HG02642 (cell line): ENCODE measurements at regions not wholly inside any gene's neighbourhood (a gene's known extent, or its start where the extent isn't known, plus 50 kb on each side); places are given as distances from the start of the nearest gene placed in this dataset.

ENCODE experiments used
- ATAC-seq: cut with Tn5 transposase; IDR thresholded peaks from one replicate; pipeline ENCODE4 v1.9.1; 2021; ENCODE audit warnings: mild to moderate bottlenecking; ENCODE audit not compliant: unreplicated experiment, poor library complexity

DNA sequence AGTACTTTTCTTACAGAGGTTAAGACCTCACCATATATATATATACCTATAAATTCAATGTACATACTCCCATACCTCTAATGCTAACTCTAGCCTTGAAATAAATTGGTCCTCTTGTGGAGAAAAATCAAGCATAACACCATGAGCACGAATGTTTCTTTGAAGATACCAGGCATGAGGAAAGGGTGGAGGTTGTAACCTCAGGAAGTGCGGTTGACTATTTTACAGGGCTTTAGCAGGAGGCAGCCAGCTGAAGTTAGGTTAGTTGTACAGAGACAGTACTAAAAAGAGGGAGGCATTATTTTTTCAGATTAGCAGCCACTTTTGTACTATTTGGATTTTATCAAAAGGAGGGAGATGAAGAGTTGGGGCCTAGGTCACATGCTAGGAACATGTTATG is 767.0 kb downstream of the OTOL1 start:
- ATAC-seq: no peak

DNA sequence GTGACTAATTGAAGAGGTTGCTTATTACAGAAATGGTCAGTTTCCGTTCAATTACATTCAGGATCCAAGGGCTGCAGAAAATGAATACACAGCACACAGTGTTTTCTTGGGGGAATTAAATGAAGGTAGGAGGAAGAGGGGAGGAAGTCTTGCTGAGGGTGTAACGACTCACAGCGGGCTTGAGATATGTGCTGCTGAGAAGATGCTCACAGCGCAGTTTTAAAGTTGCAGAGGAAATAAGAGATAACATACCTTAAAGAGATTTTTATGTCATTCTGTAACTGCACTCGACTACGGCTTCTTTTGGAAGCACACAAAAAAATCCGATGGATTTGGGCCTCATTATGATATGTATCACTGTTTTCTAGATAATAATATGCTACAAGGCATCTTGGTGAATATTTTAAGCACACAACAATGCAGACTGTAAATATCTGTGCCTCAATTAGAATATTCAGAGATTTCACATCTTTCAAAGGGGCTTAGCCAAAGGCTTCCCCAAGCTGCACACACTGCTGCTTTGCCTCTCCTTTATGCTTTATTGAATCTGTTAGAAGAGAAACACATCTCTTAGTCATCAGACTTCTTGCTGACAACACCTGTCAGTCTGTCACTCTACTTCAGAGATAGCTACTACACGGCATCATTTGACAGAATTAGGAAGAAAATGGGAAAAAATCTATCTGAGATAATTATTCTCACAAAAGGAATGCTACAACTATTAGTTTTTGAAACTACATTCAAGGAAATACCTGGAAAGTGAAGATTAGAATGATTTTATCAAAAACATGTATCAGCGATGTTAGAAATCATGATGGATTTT is 773.2 kb downstream of the OTOL1 start:
- no peak for ATAC-seq

DNA sequence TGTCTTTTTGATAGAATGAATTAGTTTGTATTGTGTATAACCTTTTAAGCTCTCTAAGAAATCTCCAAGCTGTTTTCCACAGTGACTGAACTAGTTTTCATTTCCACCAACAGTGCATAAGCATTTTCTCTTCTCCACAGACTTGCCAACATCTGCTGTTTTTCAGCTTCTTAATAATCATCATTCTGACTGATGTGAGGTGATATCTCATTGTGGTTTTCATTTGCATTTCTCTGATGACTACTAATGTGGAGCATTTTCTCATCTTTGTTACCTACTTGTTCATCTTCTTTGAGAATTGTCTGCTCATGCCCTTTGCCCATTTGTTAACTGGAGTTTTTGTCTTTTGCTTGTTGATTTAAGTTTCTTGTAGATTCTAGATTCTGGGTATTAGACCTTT is 777.5 kb downstream of the OTOL1 start:
- ATAC-seq: no peak

- no peak for ATAC-seq
These were observed 782.2 kb downstream of the OTOL1 start for GRCh38 chr3:162278834-162279233.

DNA sequence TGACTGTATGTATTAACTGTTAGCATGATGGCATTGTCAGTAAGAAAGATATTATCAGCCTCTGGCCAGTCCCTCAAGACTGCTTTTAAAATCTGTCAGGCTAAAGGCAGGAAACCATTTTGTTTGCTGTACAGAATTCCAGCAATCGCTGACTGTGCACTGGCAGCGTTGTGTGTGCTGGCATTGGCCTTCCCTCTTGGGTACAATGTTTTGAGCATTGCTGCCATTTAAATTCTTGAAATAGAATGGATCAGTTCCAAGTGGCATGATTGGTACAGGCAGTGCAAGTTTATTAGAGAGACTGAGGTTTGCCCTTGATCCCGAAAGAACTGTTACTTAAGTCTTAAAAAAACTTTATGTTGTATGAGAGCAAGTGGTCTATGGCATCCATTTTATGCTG is 788.7 kb downstream of the OTOL1 start:
- no peak for ATAC-seq

DNA sequence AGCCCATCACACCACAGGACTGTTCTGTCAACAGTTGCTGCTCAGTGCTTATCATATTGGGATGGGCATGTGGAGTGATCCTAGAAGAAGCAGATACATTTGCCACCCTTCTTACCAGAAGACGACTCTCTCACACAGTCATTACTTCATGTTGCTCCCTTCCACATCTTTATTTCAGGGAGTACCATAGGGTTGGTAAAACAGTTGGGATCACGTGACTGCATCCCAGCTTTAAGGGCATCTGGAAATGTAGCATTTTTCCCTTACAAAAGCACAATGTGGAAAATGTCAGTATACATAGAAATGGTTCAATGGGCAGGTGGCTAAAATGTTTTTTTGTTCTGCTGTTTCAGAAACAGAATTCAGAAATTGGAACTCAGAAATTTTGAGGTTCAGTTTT is 791.0 kb downstream of the OTOL1 start:
- no peak for ATAC-seq

DNA sequence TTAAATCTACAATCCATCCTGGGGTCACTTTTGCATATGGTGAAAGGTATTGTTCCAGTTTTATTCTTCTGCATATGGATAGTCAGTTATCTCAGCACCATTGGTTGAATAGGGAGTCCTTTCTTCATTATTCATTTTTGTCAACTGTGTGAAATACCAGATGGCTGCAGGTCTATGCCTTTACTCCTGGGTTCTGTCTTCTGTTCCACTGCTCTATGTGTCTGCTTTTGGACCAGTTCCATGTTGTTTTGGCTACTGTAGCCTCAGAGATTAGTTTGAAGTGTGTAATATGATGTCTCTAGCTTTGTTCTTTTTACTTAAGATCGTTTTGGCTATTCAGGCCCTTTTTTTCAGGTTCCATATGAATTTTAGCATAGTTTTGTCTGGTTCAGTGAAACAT is 795.8 kb downstream of the OTOL1 start:
- no peak for ATAC-seq

DNA sequence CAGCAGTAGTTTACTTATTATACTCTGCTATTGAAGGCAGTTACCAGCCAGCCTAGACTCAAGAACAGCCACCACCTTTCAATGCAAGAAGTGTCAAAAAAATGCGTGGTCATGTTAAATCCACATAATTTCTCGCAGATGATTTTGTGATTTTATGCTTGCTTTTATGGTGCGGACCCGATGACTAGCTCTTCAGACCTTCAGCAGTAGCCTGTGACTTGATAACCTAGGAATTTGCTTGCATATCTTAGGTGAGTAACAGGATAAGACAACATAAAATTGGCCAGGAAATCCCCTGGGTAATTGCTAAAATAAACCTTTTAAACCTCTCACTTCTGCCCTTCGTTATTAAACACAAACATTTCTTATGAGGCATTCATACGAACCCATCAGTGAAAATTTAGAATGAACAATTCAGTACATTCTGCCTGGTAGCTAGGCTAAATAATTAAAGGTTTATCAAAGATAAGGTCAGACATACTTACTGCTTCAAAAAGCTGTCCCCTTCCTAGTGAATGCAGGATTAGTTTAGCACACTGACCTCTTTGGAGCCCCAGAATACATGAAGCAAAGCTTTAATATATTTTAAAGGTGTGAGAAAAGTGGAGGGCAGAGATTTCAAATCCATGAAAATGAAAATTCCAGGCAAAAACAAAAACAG is 798.8 kb downstream of the OTOL1 start:
- no peak for ATAC-seq

GRCh38 chr3:162302983-162303624 is 806.5 kb downstream of the OTOL1 start:
- ATAC-seq: no peak

DNA sequence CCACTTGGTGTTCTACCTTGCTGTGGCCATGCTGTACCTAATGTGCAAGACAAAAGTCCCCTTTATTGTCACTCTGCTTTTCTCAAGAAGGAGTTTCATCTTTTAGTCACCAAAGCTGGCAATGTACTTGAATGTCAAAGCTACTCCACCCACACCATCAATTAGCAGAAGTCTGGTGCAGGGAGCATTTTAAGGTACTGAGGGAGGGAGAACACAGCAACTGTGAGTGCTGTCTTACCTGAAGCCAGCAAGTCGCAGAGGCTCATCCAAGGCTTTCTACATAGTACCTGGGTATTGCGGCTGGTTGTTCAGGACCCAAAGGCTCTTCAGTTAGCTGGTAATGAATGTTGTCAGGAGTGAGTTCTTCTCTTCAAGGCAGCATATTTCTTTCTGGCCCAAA is 820.4 kb downstream of the OTOL1 start:
- ATAC-seq: no peak

GRCh38 chr3:162328649-162329048 is 832.0 kb downstream of the OTOL1 start:
- no peak for ATAC-seq

DNA sequence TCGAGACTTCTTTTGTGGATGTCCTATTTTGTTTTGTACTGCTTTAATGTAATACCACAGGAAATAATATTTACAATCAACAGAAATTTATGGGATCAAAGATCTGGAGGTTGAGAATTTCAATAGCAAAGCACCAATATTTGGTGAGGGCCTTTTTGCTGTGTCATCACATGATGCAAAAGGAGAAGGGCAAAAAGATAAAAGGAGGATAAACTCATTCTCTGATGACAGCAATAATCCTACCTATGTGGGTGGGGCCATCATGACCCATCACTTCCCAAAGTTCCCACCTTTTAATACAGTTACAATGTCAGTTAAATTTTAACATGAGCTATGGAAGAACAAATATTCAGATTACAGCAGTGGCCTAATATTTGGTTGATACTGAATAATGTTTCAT is 832.9 kb downstream of the OTOL1 start:
- no peak for ATAC-seq

DNA sequence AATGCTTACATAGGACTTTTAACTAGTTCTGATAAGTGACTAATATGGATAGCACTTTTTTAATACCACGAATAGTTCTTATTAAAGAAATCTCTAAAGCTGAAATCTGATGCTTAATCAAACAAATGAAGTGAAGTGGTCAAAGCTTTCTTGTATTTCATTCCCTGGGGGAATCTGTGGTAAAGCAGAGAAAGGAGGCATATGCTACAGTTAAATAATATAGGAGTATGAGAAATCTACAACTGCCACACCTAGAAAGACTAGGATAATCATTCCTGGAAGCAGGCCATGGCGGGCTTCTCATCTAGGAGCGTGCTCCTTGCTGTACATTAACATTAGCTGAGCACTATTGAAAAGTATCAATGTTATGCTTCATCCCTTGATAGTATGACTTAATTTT is 835.7 kb downstream of the OTOL1 start:
- ATAC-seq: no peak

DNA sequence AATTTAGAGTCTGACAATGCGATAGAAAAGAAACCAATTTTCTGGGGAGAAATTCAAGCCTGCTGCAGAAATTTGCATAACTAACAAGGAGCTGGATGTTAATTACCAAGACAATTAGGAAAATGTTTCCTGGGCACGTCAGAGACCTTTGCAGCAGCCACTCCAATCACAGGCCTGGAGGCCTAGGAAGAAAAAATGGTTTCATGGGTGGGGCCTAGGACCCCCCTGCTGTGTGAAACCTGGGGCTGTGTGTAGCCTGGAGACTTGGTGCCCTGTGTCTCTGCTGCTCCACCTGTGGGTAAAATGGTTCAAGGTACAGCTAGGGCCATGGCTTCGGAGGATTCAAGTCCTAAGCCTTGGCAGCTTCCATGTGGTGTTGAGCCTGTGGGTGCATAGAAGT is 837.9 kb downstream of the OTOL1 start:
- ATAC-seq: no peak

DNA sequence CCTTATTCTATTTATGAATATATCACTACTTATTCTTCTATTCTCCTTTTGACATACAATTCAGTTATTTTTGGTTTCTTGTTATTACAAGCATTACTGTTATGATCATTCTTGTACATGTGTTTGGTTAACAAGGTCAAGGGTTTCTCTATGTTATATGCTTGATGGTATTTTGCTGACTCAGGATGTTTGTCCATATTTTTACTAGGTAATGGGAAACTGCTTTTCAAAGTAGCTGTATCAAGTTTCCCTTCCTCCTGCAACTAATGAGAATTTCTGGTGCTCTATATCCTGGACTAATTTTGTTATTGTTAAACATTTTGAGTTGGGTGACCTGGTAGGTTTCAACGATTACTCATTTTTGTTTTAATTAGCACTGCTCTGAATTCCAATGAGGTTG is 841.0 kb downstream of the OTOL1 start:
- ATAC-seq: no peak

DNA sequence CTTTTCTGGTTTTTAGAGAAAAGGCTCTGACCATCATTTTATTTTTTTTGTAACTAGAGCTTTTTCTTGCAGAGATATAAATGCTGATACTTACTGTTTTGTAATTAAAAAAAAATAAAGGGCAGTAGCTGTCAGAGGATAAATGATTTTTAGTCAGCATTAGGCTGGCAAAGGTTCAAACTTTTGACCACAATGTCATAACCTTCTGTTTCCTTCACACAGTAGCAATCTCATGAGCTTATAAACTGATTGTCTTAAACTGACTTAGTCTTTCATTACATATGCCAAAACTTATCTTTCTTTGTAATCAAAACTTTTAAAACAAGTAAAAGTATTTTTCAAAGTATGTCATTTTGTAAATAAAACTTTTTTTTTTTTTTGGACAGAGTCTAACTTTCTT is 841.9 kb downstream of the OTOL1 start:
- ATAC-seq: no peak

DNA sequence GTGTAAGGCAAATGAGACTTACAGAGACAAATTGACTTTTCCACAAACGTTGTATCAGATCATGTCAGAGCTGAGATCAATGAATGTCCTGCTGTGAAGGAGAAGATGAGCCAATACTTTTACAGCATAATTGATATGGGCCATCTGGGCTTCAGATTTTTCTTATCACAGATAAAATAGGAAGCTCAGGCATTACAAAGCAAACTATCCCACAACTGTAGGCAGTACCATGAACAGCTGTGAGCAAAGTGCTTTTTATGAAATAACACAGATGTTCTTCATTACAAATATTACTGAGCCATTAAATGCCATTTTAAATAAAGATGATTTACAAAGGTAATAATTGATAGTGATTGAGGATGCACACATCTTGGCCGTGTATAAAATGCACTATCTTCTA is 852.3 kb downstream of the OTOL1 start:
- no peak for ATAC-seq

- ATAC-seq: no peak
These were observed 856.8 kb downstream of the OTOL1 start for GRCh38 chr3:162353414-162353813.

DNA sequence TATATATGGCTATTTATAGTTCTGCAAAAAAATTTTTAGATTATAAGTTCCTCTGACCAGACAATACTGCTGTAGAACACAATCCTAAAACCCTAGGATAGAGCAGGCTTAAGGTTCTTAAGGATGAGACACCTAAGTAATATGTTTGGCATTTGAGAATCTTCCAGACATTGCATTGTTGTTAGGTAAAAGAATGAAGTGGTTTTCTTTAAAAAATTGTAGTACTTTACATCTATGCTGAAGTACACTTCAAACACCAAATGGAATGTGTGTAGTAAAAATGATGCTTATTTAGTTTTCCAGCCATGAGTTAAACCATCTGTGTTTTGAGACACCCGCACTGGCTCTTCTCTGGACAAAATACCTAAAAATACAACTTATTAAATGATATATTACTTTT is 857.7 kb downstream of the OTOL1 start:
- ATAC-seq: no peak

DNA sequence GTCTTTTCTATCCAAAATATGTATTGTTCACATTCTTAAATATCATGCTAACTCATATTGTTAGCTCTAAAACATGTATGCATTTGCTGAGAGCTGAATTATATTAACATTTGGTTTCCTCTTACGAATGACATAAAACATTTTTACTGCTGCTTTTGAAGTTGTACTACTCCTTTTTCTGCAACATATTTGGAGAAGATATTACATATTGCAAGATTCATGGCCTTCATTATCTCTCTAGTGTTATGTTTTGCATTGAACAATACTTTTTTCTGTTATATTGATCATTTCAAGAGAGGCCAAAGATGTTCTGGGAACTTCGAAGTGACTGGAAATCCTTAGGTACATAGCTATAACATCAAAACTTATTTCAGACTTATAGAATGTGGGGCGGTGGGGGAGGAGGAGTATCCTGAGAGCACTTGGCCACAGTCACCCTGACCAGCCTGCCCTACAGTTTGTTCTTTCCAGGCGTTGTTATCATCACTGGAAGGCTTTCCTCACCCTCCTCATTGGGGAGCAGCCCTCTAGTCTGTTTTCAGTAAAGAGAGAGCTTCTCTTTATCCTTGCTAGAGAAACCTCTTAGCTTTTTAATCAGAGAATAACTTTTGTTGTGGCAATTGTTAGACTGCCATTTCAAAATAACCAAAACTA is 868.6 kb downstream of the OTOL1 start:
- ATAC-seq: no peak

DNA sequence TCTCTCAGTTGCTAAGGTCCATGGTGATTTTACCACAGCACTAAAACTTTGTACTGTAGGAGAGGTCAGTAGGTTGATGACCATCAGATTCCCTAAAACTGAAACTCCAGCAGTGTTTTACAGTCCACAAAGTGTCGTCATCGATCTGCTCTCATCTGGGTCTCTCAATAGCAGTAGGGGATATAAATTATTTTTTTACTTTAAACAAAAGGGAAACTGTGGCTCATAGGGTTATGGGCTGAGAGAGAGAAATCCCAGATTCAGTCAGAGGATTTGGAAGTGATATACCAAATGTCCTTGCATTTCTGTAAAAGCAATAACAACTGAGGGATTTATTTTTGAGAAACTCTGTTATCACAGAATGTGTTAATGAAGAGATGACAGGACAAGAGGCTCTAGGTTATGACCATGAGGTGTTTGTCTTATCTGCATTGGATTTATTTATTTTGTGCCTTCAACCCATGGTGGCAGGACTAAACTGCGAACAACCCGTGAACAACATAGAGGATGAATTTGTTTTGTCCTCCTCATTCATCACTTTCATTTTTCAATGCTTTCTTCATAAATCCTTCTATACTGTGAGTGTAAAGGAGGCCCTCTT is 869.7 kb downstream of the OTOL1 start:
- no peak for ATAC-seq
